Large intestine (tissue), 3 donors: ENCODE measurements at regions not wholly inside any gene's neighbourhood (a gene's known extent, or its start where the extent isn't known, plus 50 kb on each side); places are given as distances from the start of the nearest gene placed in this dataset.

Experiments used
- DNase-seq, 2 donors: peaks; one replicate each; pipeline versions ENCODE4 v3.0.0 to v3.0.0-alpha.2; 2013
- H3K27ac ChIP-seq: one replicate; pipeline ENCODE4 v1.5.1; 2013; ENCODE audit warnings: low read length
- H3K27me3 ChIP-seq: 2 replicates; pipeline ENCODE4 v1.6.1; 2013; ENCODE audit warnings: low read length; ENCODE audit not compliant: control insufficient read depth, insufficient read depth
- H3K36me3 ChIP-seq: 2 replicates; pipeline ENCODE4 v1.6.1; 2013; ENCODE audit warnings: low read length; ENCODE audit not compliant: control insufficient read depth, insufficient read depth
- H3K4me1 ChIP-seq: one replicate; pipeline ENCODE4 v1.6.1; 2013; ENCODE audit warnings: low read length; ENCODE audit not compliant: control insufficient read depth, insufficient read depth
- H3K4me3 ChIP-seq: one replicate; pipeline ENCODE4 v1.5.1; 2013; ENCODE audit warnings: low read length
- H3K9me3 ChIP-seq: one replicate; pipeline ENCODE4 v1.6.1; 2013; ENCODE audit warnings: mild to moderate bottlenecking, low read depth, low read length, moderate library complexity; ENCODE audit not compliant: control insufficient read depth
- WGBS: methylation state at CpG from one replicate; pipeline ENCODE4 v1.1.5; 2013; ENCODE audit warnings: low lambda C conversion rate; ENCODE audit not compliant: insufficient coverage; 5-methylcytosine and 5-hydroxymethylcytosine counted together

- Histone ChIP-seq H3K9me3 (no peaks in the 10 kb centered on the region), H3K27me3 (no peaks in the 10 kb centered on the region), H3K4me1 (no peaks in the 10 kb centered on the region), H3K4me3 (no peak overlapping the region), H3K27ac (no peak overlapping the region), H3K36me3 (no peaks in the 10 kb centered on the region)
- no peak for DNase-seq
- WGBS = no CpG with 5 or more reads among the region's 4 CpGs
These were observed 162.3 kb upstream of the APP start for GRCh38 chr21:26332867-26333266.

GRCh38 chr21:26331205-26331980 is 160.8 kb upstream of the APP start:
- Histone ChIP-seq H3K4me1 (no peaks in the 10 kb centered on the region), H3K36me3 (no peaks in the 10 kb centered on the region), H3K27ac (no peak overlapping the region), H3K9me3 (no peaks in the 10 kb centered on the region), H3K27me3 (no peaks in the 10 kb centered on the region), H3K4me3 (no peak overlapping the region)
- WGBS = no CpG with 5 or more reads among the region's 1 CpG
- DNase-seq = no peak

- no peaks in the 10 kb centered on the region for H3K36me3 ChIP-seq
- H3K9me3 ChIP-seq = no peaks in the 10 kb centered on the region
- WGBS = no CpG with 5 or more reads among the region's 3 CpGs
- no peak overlapping the region for H3K4me3 ChIP-seq
- H3K4me1 ChIP-seq = no peaks in the 10 kb centered on the region
- DNase-seq = no peak
- no peaks in the 10 kb centered on the region for H3K27me3 ChIP-seq
- no peak overlapping the region for H3K27ac ChIP-seq
These were observed 150.0 kb upstream of the APP start for GRCh38 chr21:26320596-26320995.

DNA sequence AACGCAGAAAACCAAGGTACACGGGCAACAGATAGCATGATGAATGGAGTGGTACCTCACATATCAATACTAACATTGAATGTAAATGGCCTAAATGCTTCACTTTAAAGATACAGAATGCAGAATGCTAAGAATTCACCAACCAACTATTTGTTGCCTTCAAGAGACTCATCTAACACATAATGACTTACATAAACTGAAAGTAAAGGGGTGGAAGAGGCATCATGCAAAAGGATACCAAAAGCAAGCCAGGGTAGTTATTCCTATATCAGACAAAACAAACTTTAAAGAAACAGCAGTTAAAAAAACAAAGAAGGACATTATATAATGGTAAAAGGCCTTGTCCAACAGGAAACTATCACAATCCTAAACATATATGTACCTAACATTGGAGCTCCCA is 137.1 kb upstream of the APP start:
- Histone ChIP-seq H3K27ac (no peak overlapping the region), H3K9me3 (no peaks in the 10 kb centered on the region), H3K4me1 (no peaks in the 10 kb centered on the region), H3K36me3 (no peaks in the 10 kb centered on the region), H3K27me3 (no peaks in the 10 kb centered on the region), H3K4me3 (no peak overlapping the region)
- 92% methylated on average over 2 of the region's 2 CpGs for WGBS
- DNase-seq = no peak

GRCh38 chr21:26297851-26298250 is 127.3 kb upstream of the APP start:
- DNase-seq = no peak
- H3K36me3 ChIP-seq = no peaks in the 10 kb centered on the region
- H3K9me3 ChIP-seq = peaks cover 5% of the 10 kb centered on the region

DNA sequence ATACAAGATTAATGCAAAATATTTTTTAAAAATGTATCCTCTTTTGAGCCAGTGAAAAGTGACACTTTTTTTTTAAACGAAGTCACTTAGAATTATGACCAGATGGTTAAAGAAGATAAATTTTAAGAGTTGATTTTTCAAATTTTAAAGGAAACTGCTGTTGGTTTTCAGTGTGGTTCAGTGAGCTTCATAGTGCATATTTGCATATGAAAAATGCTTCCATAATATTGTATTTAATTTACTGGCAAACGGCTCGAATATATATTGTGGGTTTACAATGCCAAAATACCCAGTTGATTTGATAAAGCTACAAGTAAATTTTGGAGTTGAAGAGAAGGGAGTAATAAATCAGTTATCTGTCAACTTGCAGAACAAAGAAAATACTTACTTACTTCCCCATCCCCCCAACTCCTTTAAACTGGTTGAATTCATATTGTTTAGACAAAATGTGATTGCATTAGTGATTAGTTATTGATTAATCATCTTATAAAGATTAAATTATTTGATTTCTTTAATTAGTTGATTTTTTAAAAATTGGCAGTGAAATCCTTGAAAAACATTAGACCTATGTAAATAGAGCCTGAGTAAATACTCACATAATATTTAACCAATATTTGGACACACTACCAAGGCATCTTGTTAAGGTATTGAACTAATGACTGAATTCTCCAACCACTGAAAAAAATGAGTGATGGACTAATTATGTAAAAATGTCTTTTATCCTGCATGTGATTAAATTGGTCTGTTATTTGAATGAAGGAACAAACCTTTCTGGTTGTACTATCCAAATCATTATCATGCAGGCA is 122.8 kb upstream of the APP start:
- H3K27me3 ChIP-seq = no peaks in the 10 kb centered on the region
- no peak for DNase-seq
- WGBS = 60% methylated on average over 1 of the region's 3 CpGs
- peaks cover 5% of the 10 kb centered on the region for H3K9me3 ChIP-seq
- no peak overlapping the region for H3K27ac ChIP-seq
- no peaks in the 10 kb centered on the region for H3K36me3 ChIP-seq
- no peak overlapping the region for H3K4me3 ChIP-seq
- no peaks in the 10 kb centered on the region for H3K4me1 ChIP-seq

More at GRCh38 chr21:26297851-26298250, 127.3 kb upstream of the APP start:
- Histone ChIP-seq H3K4me1 (no peaks in the 10 kb centered on the region), H3K27ac (no peak overlapping the region), H3K4me3 (no peak overlapping the region), H3K27me3 (no peaks in the 10 kb centered on the region)

- H3K36me3 ChIP-seq = no peaks in the 10 kb centered on the region
- no peak overlapping the region for H3K4me3 ChIP-seq
- no peak for DNase-seq
- no peaks in the 10 kb centered on the region for H3K9me3 ChIP-seq
- no peaks in the 10 kb centered on the region for H3K27me3 ChIP-seq
- no peaks in the 10 kb centered on the region for H3K4me1 ChIP-seq
- no peak overlapping the region for H3K27ac ChIP-seq
- no CpG with 5 or more reads among the region's 1 CpG for whole genome bisulfite sequencing
These were observed 117.5 kb upstream of the APP start for GRCh38 chr21:26288026-26288425.

- no peaks in the 10 kb centered on the region for H3K9me3 ChIP-seq
- H3K36me3 ChIP-seq = no peaks in the 10 kb centered on the region
- no peak overlapping the region for H3K4me3 ChIP-seq
- H3K27ac ChIP-seq = no peak overlapping the region
- no peak for DNase-seq
- no peaks in the 10 kb centered on the region for H3K4me1 ChIP-seq
- H3K27me3 ChIP-seq = no peaks in the 10 kb centered on the region
- WGBS = 100% methylated on average over 1 of the region's 1 CpG
These were observed 114.0 kb upstream of the APP start for GRCh38 chr21:26284531-26284930.

DNA sequence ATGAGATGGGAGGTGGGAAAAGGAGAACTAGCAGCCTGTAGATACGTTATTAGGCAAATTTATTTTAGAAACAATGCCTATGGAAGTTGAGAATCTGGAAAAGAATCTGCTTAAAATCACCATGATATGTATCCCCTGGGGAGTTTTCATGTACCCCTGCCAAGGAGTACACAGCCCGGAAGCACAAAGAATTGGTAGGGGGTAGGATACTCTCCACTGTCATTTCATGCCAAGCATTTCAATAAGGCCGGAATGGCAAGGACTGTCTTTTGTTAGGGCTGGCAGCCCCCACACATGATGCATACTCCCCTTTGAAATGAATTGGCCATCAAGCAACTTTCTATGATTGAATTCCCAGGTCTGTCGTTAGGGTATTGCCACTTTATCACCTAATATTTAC is 111.5 kb upstream of the APP start:
- 0% methylated on average over 1 of the region's 4 CpGs for WGBS
- no peak overlapping the region for H3K4me3 ChIP-seq

GRCh38 chr21:26281506-26281905 is 110.9 kb upstream of the APP start:
- Histone ChIP-seq H3K4me1 (no peaks in the 10 kb centered on the region), H3K4me3 (no peak overlapping the region), H3K27ac (no peak overlapping the region), H3K36me3 (no peaks in the 10 kb centered on the region), H3K9me3 (no peaks in the 10 kb centered on the region), H3K27me3 (no peaks in the 10 kb centered on the region)
- WGBS = no CpG with 5 or more reads among the region's 2 CpGs
- no peak for DNase-seq

More for the DNA sequence above, 111.5 kb upstream of the APP start:
- H3K27me3 ChIP-seq = no peaks in the 10 kb centered on the region
- DNase-seq = no peak
- H3K36me3 ChIP-seq = no peaks in the 10 kb centered on the region
- no peaks in the 10 kb centered on the region for H3K9me3 ChIP-seq
- no peaks in the 10 kb centered on the region for H3K4me1 ChIP-seq
- no peak overlapping the region for H3K27ac ChIP-seq
